T-helper 2 cell (primary cell): ENCODE measurements at regions not wholly inside any gene's neighbourhood (a gene's known extent, or its start where the extent isn't known, plus 50 kb on each side); places are given as distances from the start of the nearest gene placed in this dataset.

Source experiments
- DNase-seq, 5 experiments: peaks; one replicate each; pipeline versions ENCODE4 v3.0.0 to v3.0.0-alpha.2; 2012 to 2022

- DNase-seq = no peak
These were observed 216.6 kb downstream of the HNMT start for GRCh38 chr2:138180692-138181386.

GRCh38 chr2:138182250-138182936 lies 218.1 kb downstream of the HNMT start:
- DNase-seq = no peak

- DNase-seq = no peak
These were observed 218.7 kb downstream of the HNMT start for GRCh38 chr2:138182937-138183312.

GRCh38 chr2:138183705-138184104 lies 219.4 kb downstream of the HNMT start:
- no peak for DNase-seq

- DNase-seq = no peak
These were observed 220.2 kb downstream of the HNMT start for GRCh38 chr2:138184428-138184827.

GRCh38 chr2:138185827-138186226 lies 221.6 kb downstream of the HNMT start:
- DNase-seq = no peak

- no peak for DNase-seq
These were observed 222.9 kb downstream of the HNMT start for GRCh38 chr2:138187221-138187620.

- DNase-seq = no peak
These were observed 226.7 kb downstream of the HNMT start for GRCh38 chr2:138190999-138191398.

- DNase-seq = no peak
These were observed 229.3 kb downstream of the HNMT start for GRCh38 chr2:138193416-138194213.

GRCh38 chr2:138201286-138201685 lies 237.0 kb downstream of the HNMT start:
- DNase-seq = no peak

GRCh38 chr2:138202762-138203161 lies 238.5 kb downstream of the HNMT start:
- no peak for DNase-seq

GRCh38 chr2:138205281-138205680 lies 241.0 kb downstream of the HNMT start:
- no peak for DNase-seq

GRCh38 chr2:138207074-138207930 lies 243.0 kb downstream of the HNMT start:
- no peak for DNase-seq

- DNase-seq = no peak
These were observed 244.7 kb downstream of the HNMT start for GRCh38 chr2:138209009-138209408.

GRCh38 chr2:138210487-138210886 lies 246.2 kb downstream of the HNMT start:
- DNase-seq = no peak

GRCh38 chr2:138212434-138212833 lies 248.2 kb downstream of the HNMT start:
- DNase-seq = no peak

- peak in 1 of 5 experiments; percentile 43 for DNase-seq
These were observed 248.8 kb downstream of the HNMT start for GRCh38 chr2:138213084-138213483.

GRCh38 chr2:138213624-138214023 lies 249.4 kb downstream of the HNMT start:
- DNase-seq = no peak

GRCh38 chr2:138215958-138216357 lies 251.7 kb downstream of the HNMT start:
- no peak for DNase-seq

GRCh38 chr2:138217975-138218374 lies 253.7 kb downstream of the HNMT start:
- no peak for DNase-seq

GRCh38 chr2:138218397-138218796 lies 254.1 kb downstream of the HNMT start:
- no peak for DNase-seq

- DNase-seq = no peak
These were observed 255.7 kb downstream of the HNMT start for GRCh38 chr2:138219961-138220360.

GRCh38 chr2:138221358-138221757 lies 257.1 kb downstream of the HNMT start:
- no peak for DNase-seq
